ENCODE measurements at regions not wholly inside any gene's neighbourhood (a gene's known extent, or its start where the extent isn't known, plus 50 kb on each side); places are given as distances from the start of the nearest gene placed in this dataset.

DNA sequence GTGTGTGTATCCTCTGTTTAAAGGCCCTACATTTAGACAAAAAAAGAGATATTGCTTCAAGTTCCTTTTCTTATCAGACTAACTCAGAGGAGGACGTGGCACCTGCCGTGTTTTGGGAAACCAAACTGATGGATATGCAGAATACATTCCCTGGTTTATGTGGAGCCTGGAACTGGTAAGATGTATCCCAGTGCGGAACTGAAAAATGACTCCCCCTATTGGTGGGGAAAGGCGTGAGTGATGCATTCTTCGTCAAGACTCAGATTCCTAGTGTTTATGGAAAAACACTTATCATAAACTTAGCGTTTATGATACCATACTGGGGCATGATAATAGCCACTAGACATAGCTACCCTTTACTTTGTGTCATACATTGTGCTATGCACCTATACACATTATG lies 154.2 kb downstream of the ZNF326 start:
- ATAC-seq (no peak), FAIRE-seq (no peak), DNase-seq (ENCODE audit: low spot score) (no peak)
- 33% methylated on average over 6 of the region's 6 CpGs for WGBS (ENCODE audit: low lambda C conversion rate)
- Histone ChIP-seq H3K36me3 (replicated peaks in 1 of 2; ENCODE audit: control insufficient read depth in 1 of 2, insufficient read depth in 2 of 2, low read length in 2 of 2) (no peaks in the 10 kb centered on the region), H3K79me2 (ENCODE audit: insufficient read depth, low read length) (no peaks in the 10 kb centered on the region), H3K27me3 (ENCODE audit: control insufficient read depth in 1 of 2, insufficient read depth in 2 of 2, low read length in 2 of 2) (no peaks in the 10 kb centered on the region; a peak in 1 of 5 replicates), H3K9ac (ENCODE audit: insufficient read depth, low read depth, low read length) (no peak overlapping the region), H2AFZ (ENCODE audit: low read length) (no peak overlapping the region), H3K9me3 (ENCODE audit: low read length) (no peaks in the 10 kb centered on the region), H3K27ac (ENCODE audit: extremely low read length, insufficient read depth, low read length) (no peak overlapping the region), H3K4me3 (replicated peaks in 1 of 3; ENCODE audit: insufficient read depth in 1 of 3, low read depth in 2 of 3, low read length in 3 of 3) (no peak overlapping the region), H3K4me2 (ENCODE audit: low read depth, low read length) (no peak overlapping the region), H3K4me1 (ENCODE audit: insufficient read depth, low read length) (no peaks in the 10 kb centered on the region), H4K20me1 (ENCODE audit: insufficient read depth, low read length) (no peaks in the 10 kb centered on the region)
- intact Hi-C loops (cut with micrococcal nuclease; ENCODE audit: unreplicated experiment) (loop anchor here (2.0 kb wide), 1 partner anchor 34 kb away; no protein-coding TSS in a partner anchor), in situ Hi-C loops (cut with HindIII; ENCODE audit: extremely low pct_ligation_motif_present, low pct_unique_long_range_greater_than_20kb) (no loop called here)
- TF ChIP-seq, protein P1, sequence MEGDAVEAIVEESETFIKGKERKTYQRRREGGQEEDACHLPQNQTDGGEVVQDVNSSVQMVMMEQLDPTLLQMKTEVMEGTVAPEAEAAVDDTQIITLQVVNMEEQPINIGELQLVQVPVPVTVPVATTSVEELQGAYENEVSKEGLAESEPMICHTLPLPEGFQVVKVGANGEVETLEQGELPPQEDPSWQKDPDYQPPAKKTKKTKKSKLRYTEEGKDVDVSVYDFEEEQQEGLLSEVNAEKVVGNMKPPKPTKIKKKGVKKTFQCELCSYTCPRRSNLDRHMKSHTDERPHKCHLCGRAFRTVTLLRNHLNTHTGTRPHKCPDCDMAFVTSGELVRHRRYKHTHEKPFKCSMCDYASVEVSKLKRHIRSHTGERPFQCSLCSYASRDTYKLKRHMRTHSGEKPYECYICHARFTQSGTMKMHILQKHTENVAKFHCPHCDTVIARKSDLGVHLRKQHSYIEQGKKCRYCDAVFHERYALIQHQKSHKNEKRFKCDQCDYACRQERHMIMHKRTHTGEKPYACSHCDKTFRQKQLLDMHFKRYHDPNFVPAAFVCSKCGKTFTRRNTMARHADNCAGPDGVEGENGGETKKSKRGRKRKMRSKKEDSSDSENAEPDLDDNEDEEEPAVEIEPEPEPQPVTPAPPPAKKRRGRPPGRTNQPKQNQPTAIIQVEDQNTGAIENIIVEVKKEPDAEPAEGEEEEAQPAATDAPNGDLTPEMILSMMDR (CRISPR knock-in tag; IDR thresholded peaks at IDR 0.05): peak; percentile 23; the same call in 1 of the 2 replicates
- no peak for TF ChIP-seq NFYB (CRISPR knock-in tag; IDR thresholded peaks at IDR 0.05)
- CTCF ChIA-PET (ENCODE audit: low intra/inter-chr PET ratio, low total read pairs): no interaction called here
- POLR2A ChIA-PET: no interaction called here
- BruUV-seq (replicated peaks): no TSS peak

DNA sequence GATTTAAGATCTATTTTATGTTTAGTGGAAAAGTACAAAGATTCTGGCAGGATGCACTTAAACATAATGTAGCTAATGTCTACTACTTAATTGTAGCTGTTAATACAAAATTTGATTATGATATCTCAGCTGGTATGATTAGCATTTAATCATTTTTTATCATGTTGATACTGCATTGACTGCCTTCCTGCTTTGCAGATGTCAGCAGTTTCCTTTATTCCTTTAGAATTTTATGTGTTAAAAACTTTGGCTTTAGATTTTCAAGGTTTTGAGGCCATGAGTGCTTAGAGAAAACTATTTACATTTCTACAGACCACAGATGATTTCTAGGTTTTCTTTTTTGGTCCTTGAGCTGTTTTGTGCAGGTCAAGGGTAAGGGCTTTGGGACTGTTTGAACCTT lies 152.2 kb downstream of the ZNF326 start:
- intact Hi-C loops (cut with micrococcal nuclease; ENCODE audit: unreplicated experiment) (no loop called here), in situ Hi-C loops (cut with HindIII; ENCODE audit: extremely low pct_ligation_motif_present, low pct_unique_long_range_greater_than_20kb) (no loop called here)
- H3K9me3 ChIP-seq (ENCODE audit: low read length): no peaks in the 10 kb centered on the region
- TF ChIP-seq CREB1 (IDR thresholded peaks at IDR 0.05): no peak
- no peak for TF ChIP-seq CREB1 (CRISPR knock-in tag; IDR thresholded peaks at IDR 0.05)
- TF ChIP-seq ZFP62 (CRISPR knock-in tag; IDR thresholded peaks at IDR 0.05): no peak
- TF ChIP-seq, protein P2, sequence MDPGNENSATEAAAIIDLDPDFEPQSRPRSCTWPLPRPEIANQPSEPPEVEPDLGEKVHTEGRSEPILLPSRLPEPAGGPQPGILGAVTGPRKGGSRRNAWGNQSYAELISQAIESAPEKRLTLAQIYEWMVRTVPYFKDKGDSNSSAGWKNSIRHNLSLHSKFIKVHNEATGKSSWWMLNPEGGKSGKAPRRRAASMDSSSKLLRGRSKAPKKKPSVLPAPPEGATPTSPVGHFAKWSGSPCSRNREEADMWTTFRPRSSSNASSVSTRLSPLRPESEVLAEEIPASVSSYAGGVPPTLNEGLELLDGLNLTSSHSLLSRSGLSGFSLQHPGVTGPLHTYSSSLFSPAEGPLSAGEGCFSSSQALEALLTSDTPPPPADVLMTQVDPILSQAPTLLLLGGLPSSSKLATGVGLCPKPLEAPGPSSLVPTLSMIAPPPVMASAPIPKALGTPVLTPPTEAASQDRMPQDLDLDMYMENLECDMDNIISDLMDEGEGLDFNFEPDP (CRISPR knock-in tag; conservative IDR thresholded peaks at IDR 0.05): no peak
- TF ChIP-seq IKZF1 (IDR thresholded peaks at IDR 0.05): no peak
- TF ChIP-seq MAFK (conservative IDR thresholded peaks at IDR 0.05 in 1 of 2, IDR thresholded peaks at IDR 0.05 in 1 of 2; ENCODE audit: low read length in 2 of 2): peak in 1 of 2 experiments; percentile 63; a peak in 2 of 4 replicates
- no peak for TF ChIP-seq ZEB1 (IDR thresholded peaks at IDR 0.05; ENCODE audit: insufficient replicate concordance, low read depth)
- no peak for FAIRE-seq
- H3K79me2 ChIP-seq (ENCODE audit: insufficient read depth, low read length): no peaks in the 10 kb centered on the region
- no peak overlapping the region for H3K9ac ChIP-seq (ENCODE audit: insufficient read depth, low read depth, low read length)
- DNase-seq (ENCODE audit: low spot score): no peak
- CTCF ChIA-PET (ENCODE audit: low intra/inter-chr PET ratio, low total read pairs): no interaction called here
- no peak overlapping the region for H2AFZ ChIP-seq (ENCODE audit: low read length)
- H3K27ac ChIP-seq (ENCODE audit: extremely low read length, insufficient read depth, low read length): no peak overlapping the region
- BruUV-seq (replicated peaks): no TSS peak
- no peak overlapping the region for H3K4me2 ChIP-seq (ENCODE audit: low read depth, low read length)
- no peaks in the 10 kb centered on the region for H3K4me1 ChIP-seq (ENCODE audit: insufficient read depth, low read length)
- ATAC-seq: no peak
- no peaks in the 10 kb centered on the region for H4K20me1 ChIP-seq (ENCODE audit: insufficient read depth, low read length)
- H3K4me3 ChIP-seq (replicated peaks in 1 of 3; ENCODE audit: insufficient read depth in 1 of 3, low read depth in 2 of 3, low read length in 3 of 3): no peak overlapping the region
- POLR2A ChIA-PET: no interaction called here
- no peaks in the 10 kb centered on the region; a peak in 1 of 5 replicates for H3K27me3 ChIP-seq (ENCODE audit: control insufficient read depth in 1 of 2, insufficient read depth in 2 of 2, low read length in 2 of 2)
- H3K36me3 ChIP-seq (replicated peaks in 1 of 2; ENCODE audit: control insufficient read depth in 1 of 2, insufficient read depth in 2 of 2, low read length in 2 of 2): no peaks in the 10 kb centered on the region

Measured in HepG2 (cell line).